ENCODE measurements at regions not wholly inside any gene's neighbourhood (a gene's known extent, or its start where the extent isn't known, plus 50 kb on each side); places are given as distances from the start of the nearest gene placed in this dataset.

- TF ChIP-seq EP300 (IDR thresholded peaks at IDR 0.05), result no peak
- no peak for TF ChIP-seq CTCF (IDR thresholded peaks at IDR 0.05)
- TF ChIP-seq POLR2A (IDR thresholded peaks at IDR 0.05), result no peak
- TF ChIP-seq POLR2AphosphoS5 (IDR thresholded peaks at IDR 0.05), result no peak
Measured at GRCh38 chr9:12640016-12640587, 53.1 kb upstream of the TYRP1 start.

All from suprapubic skin (tissue), 4 donors.